Gastroesophageal sphincter (tissue), 3 donors: ENCODE measurements at regions not wholly inside any gene's neighbourhood (a gene's known extent, or its start where the extent isn't known, plus 50 kb on each side); places are given as distances from the start of the nearest gene placed in this dataset.

Source experiments
- CTCF ChIP-seq, 4 experiments: fragments of 200-600 bp in 2 of 4; fragments of 450-650 bp in 2 of 4; sonication (generic) in 1 of 4; IDR thresholded peaks; one replicate each; pipeline ENCODE4 v1.5.1; 2017 to 2019; ENCODE audit warnings: antibody characterized with exemption in 4 of 4, mild to moderate bottlenecking in 2 of 4, moderate library complexity in 2 of 4
- EP300 ChIP-seq: sonication (generic); formaldehyde crosslinking; IDR thresholded peaks from one replicate; pipeline ENCODE4 v1.6.1; 2017; ENCODE audit warnings: antibody characterized with exemption, mild to moderate bottlenecking

DNA sequence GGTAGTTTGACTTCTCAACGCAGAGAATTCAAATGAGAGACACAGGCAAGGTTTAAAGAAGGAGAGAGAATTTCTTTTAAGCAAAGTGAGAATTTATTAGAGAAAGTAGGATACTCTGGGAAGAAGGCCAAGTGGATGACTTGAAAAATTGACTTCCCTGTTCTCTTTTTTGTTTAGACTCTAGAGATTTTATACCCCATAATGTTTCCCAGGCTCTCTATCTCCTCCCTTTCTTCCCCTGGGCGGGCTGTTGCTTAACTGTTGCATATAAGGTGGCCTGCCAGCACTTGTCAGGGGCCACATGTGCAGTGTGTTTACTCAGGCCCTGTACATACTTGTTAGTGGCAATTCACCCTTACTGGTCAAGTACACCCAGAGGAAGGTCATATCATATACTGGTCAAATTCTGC is 403.7 kb downstream of the SLC6A15 start:
- TF ChIP-seq CTCF (IDR thresholded peaks at IDR 0.05) = no peak
- TF ChIP-seq EP300 = no peak
